A172 (cell line): ENCODE measurements at regions not wholly inside any gene's neighbourhood (a gene's known extent, or its start where the extent isn't known, plus 50 kb on each side); places are given as distances from the start of the nearest gene placed in this dataset.

Experiments
- DNase-seq: peaks from one replicate; pipeline ENCODE4 v3.0.0-alpha.2; 2015; ENCODE audit warnings: low spot score

GRCh38 chr22:27144321-27144720 lies 486.9 kb downstream of the MIAT start:
- no peak for DNase-seq

GRCh38 chr22:27146866-27147633 lies 489.7 kb downstream of the MIAT start:
- peak; percentile 31 for DNase-seq

GRCh38 chr22:27148055-27148454 lies 490.7 kb downstream of the MIAT start:
- DNase-seq: no peak

- DNase-seq: no peak
Measured at GRCh38 chr22:27148886-27149470, 491.6 kb downstream of the MIAT start.

GRCh38 chr22:27149921-27150543 lies 492.6 kb downstream of the MIAT start:
- no peak for DNase-seq

- DNase-seq: no peak
Measured at GRCh38 chr22:27150544-27150941, 493.2 kb downstream of the MIAT start.

GRCh38 chr22:27151407-27151806 lies 494.0 kb downstream of the MIAT start:
- DNase-seq: no peak

- DNase-seq: no peak
Measured at GRCh38 chr22:27152033-27152432, 494.6 kb downstream of the MIAT start.

- DNase-seq: no peak
Measured at GRCh38 chr22:27152883-27153282, 495.5 kb downstream of the MIAT start.

- no peak for DNase-seq
Measured at GRCh38 chr22:27153386-27153785, 496.0 kb downstream of the MIAT start.

GRCh38 chr22:27154717-27155116 lies 497.3 kb downstream of the MIAT start:
- no peak for DNase-seq

- no peak for DNase-seq
Measured at GRCh38 chr22:27156821-27157489, 499.6 kb downstream of the MIAT start.

GRCh38 chr22:27157666-27158370 lies 500.4 kb downstream of the MIAT start:
- no peak for DNase-seq

- DNase-seq: no peak
Measured at GRCh38 chr22:27159016-27159415, 501.6 kb downstream of the MIAT start.

GRCh38 chr22:27159716-27160295 lies 502.4 kb downstream of the MIAT start:
- no peak for DNase-seq

- no peak for DNase-seq
Measured at GRCh38 chr22:27163162-27164137, 506.1 kb downstream of the MIAT start.

GRCh38 chr22:27164781-27165503 lies 507.6 kb downstream of the MIAT start:
- no peak for DNase-seq

GRCh38 chr22:27168681-27169080 lies 511.3 kb downstream of the MIAT start:
- no peak for DNase-seq

GRCh38 chr22:27170491-27170890 lies 513.1 kb downstream of the MIAT start:
- peak; percentile 75 for DNase-seq

GRCh38 chr22:27171212-27171611 lies 513.8 kb downstream of the MIAT start:
- no peak for DNase-seq
